Loucy (cell line): ENCODE measurements at regions not wholly inside any gene's neighbourhood (a gene's known extent, or its start where the extent isn't known, plus 50 kb on each side); places are given as distances from the start of the nearest gene placed in this dataset.

Experiments used
- H2AFZ ChIP-seq: fragments of 200-600 bp; sonication (generic); 2 replicates; pipeline ENCODE4 v1.6.0; 2016; ENCODE audit warnings: antibody characterized with exemption, mild to moderate bottlenecking, low read length, moderate library complexity
- H3F3A ChIP-seq: fragments of 200-600 bp; 2 replicates; pipeline ENCODE4 v1.6.0; 2016; ENCODE audit warnings: antibody characterized with exemption, low read depth, mild to moderate bottlenecking
- H3K27me3 ChIP-seq: fragments of 200-600 bp; sonication (generic); 2 replicates; pipeline ENCODE4 v1.6.1; 2014; ENCODE audit warnings: low read length, mild to moderate bottlenecking; ENCODE audit not compliant: insufficient read depth, poor library complexity, severe bottlenecking
- H3K36me3 ChIP-seq: fragments of 200-600 bp; sonication (generic); 2 replicates; pipeline ENCODE4 v1.6.1; 2016; ENCODE audit warnings: low read length; ENCODE audit not compliant: insufficient read depth
- H3K4me1 ChIP-seq: fragments of 200-600 bp; sonication (generic); 2 replicates; pipeline ENCODE4 v1.5.1; 2014; ENCODE audit warnings: low read length, mild to moderate bottlenecking; ENCODE audit not compliant: insufficient read depth, poor library complexity, severe bottlenecking
- H3K4me2 ChIP-seq: fragments of 200-600 bp; sonication (generic); 2 replicates; pipeline ENCODE4 v1.6.0; 2014; ENCODE audit warnings: antibody characterized with exemption, low read length, low read depth, mild to moderate bottlenecking; ENCODE audit not compliant: poor library complexity, severe bottlenecking
- H3K4me3 ChIP-seq: fragments of 200-600 bp; sonication (generic); 2 replicates; pipeline ENCODE4 v1.5.1; 2014; ENCODE audit warnings: low read length, mild to moderate bottlenecking, mixed read lengths; ENCODE audit not compliant: poor library complexity, severe bottlenecking
- H3K79me2 ChIP-seq: fragments of 200-600 bp; sonication (generic); 2 replicates; pipeline ENCODE4 v1.6.1; 2014; ENCODE audit warnings: low read length; ENCODE audit not compliant: insufficient read depth
- H3K9ac ChIP-seq: fragments of 200-600 bp; sonication (generic); 2 replicates; pipeline ENCODE4 v1.6.0; 2014; ENCODE audit warnings: mild to moderate bottlenecking, low read depth, low read length, moderate library complexity; ENCODE audit not compliant: poor library complexity, severe bottlenecking
- H3K9me2 ChIP-seq: fragments of 200-600 bp; sonication (generic); replicated peaks from 2 replicates; pipeline ENCODE4 v1.6.1; 2016; ENCODE audit warnings: low read depth, low read length, mixed read lengths
- H3K9me3 ChIP-seq: fragments of 200-600 bp; sonication (generic); 2 replicates; pipeline ENCODE4 v1.6.1; 2014; ENCODE audit warnings: mild to moderate bottlenecking, antibody characterized with exemption, low read length, low read depth; ENCODE audit not compliant: insufficient read depth
- H4K20me1 ChIP-seq: fragments of 200-600 bp; sonication (generic); 2 replicates; pipeline ENCODE4 v1.6.0; 2014; ENCODE audit warnings: antibody characterized with exemption, low read length, mild to moderate bottlenecking; ENCODE audit not compliant: insufficient read depth, poor library complexity, severe bottlenecking
- CTCF ChIP-seq: fragments of 200-600 bp; sonication (generic); conservative IDR thresholded peaks from 2 replicates; pipeline ENCODE4 v1.5.1; 2014; ENCODE audit warnings: mild to moderate bottlenecking, antibody characterized with exemption, low read length
- EZH2phosphoT487 ChIP-seq: fragments of 200-600 bp; IDR thresholded peaks from 2 replicates; pipeline ENCODE4 v1.6.1; 2018; ENCODE audit warnings: antibody characterized with exemption, mild to moderate bottlenecking, moderate library complexity, borderline replicate concordance

DNA sequence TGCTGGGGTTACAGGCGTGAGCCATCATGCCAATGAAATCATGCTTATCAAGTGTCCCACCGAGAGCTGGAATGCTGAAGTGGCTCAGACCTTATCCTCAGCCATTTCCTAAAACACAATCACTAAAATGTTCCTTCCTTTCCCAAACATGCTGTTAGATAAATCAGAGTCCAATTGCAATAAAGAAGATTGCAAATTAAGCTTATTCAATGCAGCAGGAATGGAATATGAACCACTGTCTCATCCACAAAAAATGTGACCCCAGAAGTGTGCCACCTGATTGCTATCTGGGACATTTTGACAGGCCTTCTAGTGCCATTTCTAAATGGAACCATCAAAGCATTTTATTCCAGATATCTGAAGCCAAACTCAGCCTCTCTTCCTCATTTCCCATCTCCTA, 205.5 kb upstream of the CDH11 start:
- Histone ChIP-seq H3K4me1 (no peaks in the 10 kb centered on the region), H3K9me3 (peaks cover 3% of the 10 kb centered on the region; the same call in 1 of the 2 replicates), H2AFZ (no peak overlapping the region), H3K9ac (no peak overlapping the region), H3K36me3 (no peaks in the 10 kb centered on the region), H3K4me3 (no peak overlapping the region), H3K9me2 (no peaks in the 10 kb centered on the region), H3K79me2 (no peaks in the 10 kb centered on the region), H3F3A (no peaks in the 10 kb centered on the region), H3K27me3 (no peaks in the 10 kb centered on the region), H4K20me1 (no peaks in the 10 kb centered on the region), H3K4me2 (no peak overlapping the region)
- TF ChIP-seq EZH2phosphoT487 (no peak), CTCF (no peak)

DNA sequence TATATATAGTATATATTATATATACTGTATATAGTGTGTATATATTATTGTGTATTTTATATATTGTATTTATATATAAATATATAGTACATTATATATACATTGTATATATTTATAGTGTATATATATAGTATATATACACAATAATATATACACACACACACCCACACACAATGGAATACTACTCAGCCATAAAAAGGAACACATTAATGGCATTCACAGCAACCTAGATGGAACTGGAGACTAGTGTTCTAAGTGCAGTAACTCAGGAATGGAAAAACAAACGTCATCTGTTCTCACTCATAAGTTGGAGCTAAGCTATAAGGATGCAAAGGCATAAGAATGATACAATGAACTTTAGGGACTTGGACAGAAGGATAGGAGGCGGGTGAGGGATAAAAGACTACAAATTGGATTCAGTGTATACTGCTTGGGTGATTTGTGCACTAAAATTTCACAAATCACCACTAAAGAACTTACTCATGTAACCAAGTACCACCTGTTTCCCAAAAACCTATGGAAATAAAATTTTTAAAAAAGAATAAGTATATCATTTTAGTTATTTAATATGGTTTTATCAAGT, 201.9 kb upstream of the CDH11 start:
- no peak overlapping the region for H3K4me2 ChIP-seq

DNA sequence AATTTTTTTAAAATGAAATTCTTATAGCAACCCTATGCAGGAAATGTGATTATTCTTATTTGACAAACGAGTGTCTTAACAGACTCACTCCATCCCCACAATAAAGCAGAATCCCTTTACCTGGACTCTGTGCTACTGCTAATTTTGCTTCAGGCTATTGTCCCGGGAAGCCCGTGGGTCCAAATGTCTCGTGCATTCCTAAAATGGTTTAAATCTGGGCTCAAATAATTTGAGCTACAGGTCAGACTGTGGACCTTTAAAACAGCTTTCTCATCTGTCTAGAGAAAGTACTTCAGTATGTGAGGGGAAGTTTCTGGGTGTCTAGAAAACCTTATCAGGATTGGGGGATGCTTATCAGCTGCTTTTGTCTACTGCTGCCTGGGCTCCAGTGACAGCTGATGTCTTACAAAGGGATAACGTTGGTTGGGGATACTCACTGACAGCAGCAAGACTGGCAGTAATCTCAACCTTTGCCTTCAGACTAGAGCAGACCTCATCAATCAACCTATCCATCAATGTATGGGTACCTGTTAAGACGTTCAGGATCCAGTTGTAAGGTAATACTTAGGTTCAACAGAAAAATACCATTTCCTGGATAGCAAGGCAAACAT, 197.9 kb upstream of the CDH11 start:
- no peak overlapping the region for H2AFZ ChIP-seq
- no peaks in the 10 kb centered on the region for H3F3A ChIP-seq
- H3K4me2 ChIP-seq, result no peak overlapping the region
- no peaks in the 10 kb centered on the region for H3K9me2 ChIP-seq
- no peaks in the 10 kb centered on the region for H4K20me1 ChIP-seq
- TF ChIP-seq CTCF (no peak), EZH2phosphoT487 (no peak)
- H3K36me3 ChIP-seq, result no peaks in the 10 kb centered on the region
- no peak overlapping the region for H3K4me3 ChIP-seq
- H3K4me1 ChIP-seq, result no peaks in the 10 kb centered on the region
- no peaks in the 10 kb centered on the region for H3K27me3 ChIP-seq
- H3K9me3 ChIP-seq, result no peaks in the 10 kb centered on the region
- no peak overlapping the region for H3K9ac ChIP-seq
- H3K79me2 ChIP-seq, result no peaks in the 10 kb centered on the region

More for the DNA sequence above, 201.9 kb upstream of the CDH11 start:
- Histone ChIP-seq H3K36me3 (no peaks in the 10 kb centered on the region), H2AFZ (no peak overlapping the region), H4K20me1 (no peaks in the 10 kb centered on the region), H3K9me2 (no peaks in the 10 kb centered on the region), H3K9ac (no peak overlapping the region), H3K4me3 (no peak overlapping the region), H3K27me3 (no peaks in the 10 kb centered on the region), H3K9me3 (no peaks in the 10 kb centered on the region), H3K79me2 (no peaks in the 10 kb centered on the region), H3K4me1 (no peaks in the 10 kb centered on the region), H3F3A (no peaks in the 10 kb centered on the region)
- TF ChIP-seq CTCF, result no peak
- TF ChIP-seq EZH2phosphoT487, result no peak
